GM12891 (cell line): ENCODE measurements at regions not wholly inside any gene's neighbourhood (a gene's known extent, or its start where the extent isn't known, plus 50 kb on each side); places are given as distances from the start of the nearest gene placed in this dataset.

Source experiments
- DNase-seq: peaks from one replicate; pipeline ENCODE4 v3.0.0; 2011; ENCODE audit warnings: low spot score; ENCODE audit not compliant: insufficient read length
- FAIRE-seq: peaks from 2 replicates; lab custom pipeline; 2011; peaks lifted over from hg19 to GRCh38; lab: Jason Lieb, UNC
- PAX5 ChIP-seq: IDR thresholded peaks from 2 replicates; pipeline ENCODE4 v1.6.1; 2011; ENCODE audit warnings: low read length, moderate library complexity, mild to moderate bottlenecking; ENCODE audit not compliant: insufficient read depth, severe bottlenecking
- POLR2A ChIP-seq: IDR thresholded peaks from 2 replicates; pipeline ENCODE4 v1.6.1; 2011; ENCODE audit warnings: low read depth, low read length, control low read depth
- POLR2AphosphoS5 ChIP-seq: IDR thresholded peaks from 2 replicates; pipeline ENCODE4 v1.6.1; 2011; ENCODE audit warnings: low read depth, low read length, control low read depth
- POU2F2 ChIP-seq: IDR thresholded peaks from 2 replicates; pipeline ENCODE4 v1.6.1; 2011; ENCODE audit warnings: low read depth, mild to moderate bottlenecking, control low read depth, low read length, moderate library complexity
- SPI1 ChIP-seq: IDR thresholded peaks from 2 replicates; pipeline ENCODE4 v1.6.1; 2011; ENCODE audit warnings: low read depth, low read length, control low read depth
- TAF1 ChIP-seq: IDR thresholded peaks from 2 replicates; pipeline ENCODE4 v1.6.1; 2011; ENCODE audit warnings: low read depth, low read length, control low read depth

- FAIRE-seq (no peak), DNase-seq (no peak)
- TF ChIP-seq PAX5 (no peak), POU2F2 (no peak), POLR2AphosphoS5 (no peak), POLR2A (no peak), TAF1 (no peak), SPI1 (no peak)
Observed at GRCh38 chr2:48248251-48248933, 66.1 kb upstream of the FOXN2 start.

GRCh38 chr2:48249025-48249424 is 65.5 kb upstream of the FOXN2 start:
- FAIRE-seq (no peak), DNase-seq (no peak)
- no peak for TF ChIP-seq SPI1
- no peak for TF ChIP-seq POU2F2
- TF ChIP-seq POLR2A = no peak
- TF ChIP-seq TAF1 = no peak
- TF ChIP-seq POLR2AphosphoS5 = no peak
- no peak for TF ChIP-seq PAX5

- DNase-seq (no peak), FAIRE-seq (no peak)
- TF ChIP-seq TAF1 (no peak), PAX5 (no peak), SPI1 (no peak), POLR2A (no peak)
Observed at GRCh38 chr2:48249631-48250473, 64.6 kb upstream of the FOXN2 start.

- DNase-seq (no peak), FAIRE-seq (no peak)
- TF ChIP-seq SPI1 (no peak), TAF1 (no peak), POLR2AphosphoS5 (no peak), POU2F2 (no peak), POLR2A (no peak), PAX5 (no peak)
Observed at GRCh38 chr2:48250474-48250844, 64.0 kb upstream of the FOXN2 start.

- DNase-seq (no peak), FAIRE-seq (no peak)
- TF ChIP-seq TAF1 = no peak
- no peak for TF ChIP-seq POU2F2
- TF ChIP-seq SPI1 = peak; percentile 35
- no peak for TF ChIP-seq POLR2A
- TF ChIP-seq PAX5 = no peak
- no peak for TF ChIP-seq POLR2AphosphoS5
Observed at GRCh38 chr2:48250943-48251342, 63.5 kb upstream of the FOXN2 start.

GRCh38 chr2:48251437-48252148 is 62.9 kb upstream of the FOXN2 start:
- DNase-seq (no peak), FAIRE-seq (no peak)
- TF ChIP-seq POLR2A (no peak), TAF1 (no peak), POU2F2 (no peak), SPI1 (no peak), PAX5 (no peak), POLR2AphosphoS5 (no peak)

- no peak for DNase-seq
- no peak for FAIRE-seq
- TF ChIP-seq SPI1 (no peak), TAF1 (no peak), POLR2AphosphoS5 (no peak), PAX5 (no peak), POU2F2 (no peak), POLR2A (no peak)
Observed at GRCh38 chr2:48253301-48253700, 61.2 kb upstream of the FOXN2 start.

GRCh38 chr2:48254839-48255238 is 59.6 kb upstream of the FOXN2 start:
- TF ChIP-seq POLR2AphosphoS5 = no peak
- FAIRE-seq = no peak
- DNase-seq = no peak

GRCh38 chr2:48257456-48257855 is 57.0 kb upstream of the FOXN2 start:
- DNase-seq = no peak
- TF ChIP-seq POLR2A = no peak
- TF ChIP-seq POU2F2 = no peak
- TF ChIP-seq POLR2AphosphoS5 = no peak
- TF ChIP-seq TAF1 = no peak
- no peak for TF ChIP-seq PAX5
- TF ChIP-seq SPI1 = no peak
- no peak for FAIRE-seq
